Liver (tissue), 8 donors: ENCODE measurements at regions not wholly inside any gene's neighbourhood (a gene's known extent, or its start where the extent isn't known, plus 50 kb on each side); places are given as distances from the start of the nearest gene placed in this dataset.

Experiments
- DNase-seq: peaks from one replicate; pipeline ENCODE4 v3.0.0-alpha.2; 2017; ENCODE audit warnings: low spot score
- H3K27ac ChIP-seq, 2 donors: one replicate each; pipeline ENCODE4 v1.7.0; 2013; ENCODE audit warnings: inconsistent platforms in 2 of 2, low read length in 2 of 2, control low read depth in 1 of 2, low read depth in 1 of 2, mild to moderate bottlenecking in 1 of 2
- H3K27me3 ChIP-seq, 4 donors: one replicate each; pipeline versions ENCODE4 v1.6.1 to v1.7.0; 2013; ENCODE audit warnings: low read length in 3 of 4, inconsistent platforms in 1 of 4, mild to moderate bottlenecking in 1 of 4, moderate library complexity in 1 of 4; ENCODE audit not compliant: control insufficient read depth in 4 of 4, insufficient read depth in 4 of 4
- H3K36me3 ChIP-seq, 4 donors: one replicate each; pipeline versions ENCODE4 v1.6.1 to v1.7.0; 2013; ENCODE audit warnings: low read length in 3 of 4, mild to moderate bottlenecking in 3 of 4, low read depth in 1 of 4, moderate library complexity in 1 of 4; ENCODE audit not compliant: control insufficient read depth in 4 of 4, insufficient read depth in 3 of 4
- H3K4me1 ChIP-seq, 4 donors: one replicate each; pipeline versions ENCODE4 v1.6.1 to v1.7.0; 2013; ENCODE audit warnings: low read length in 3 of 4, mild to moderate bottlenecking in 3 of 4, moderate library complexity in 1 of 4; ENCODE audit not compliant: control insufficient read depth in 4 of 4, insufficient read depth in 4 of 4
- H3K4me3 ChIP-seq, 3 donors: one replicate each; pipeline versions ENCODE4 v1.6.1 to v1.7.0; 2013; ENCODE audit warnings: low read length in 3 of 3, control low read depth in 1 of 3, low read depth in 1 of 3, mild to moderate bottlenecking in 1 of 3
- H3K9ac ChIP-seq, 2 donors: one replicate each; pipeline ENCODE4 v1.7.0; 2013; ENCODE audit warnings: low read length in 2 of 2, mild to moderate bottlenecking in 2 of 2, moderate library complexity in 2 of 2, control low read depth in 1 of 2, low read depth in 1 of 2
- H3K9me3 ChIP-seq, 4 donors: one replicate each; pipeline versions ENCODE4 v1.6.1 to v1.7.0; 2013; ENCODE audit warnings: low read length in 3 of 4; ENCODE audit not compliant: control insufficient read depth in 4 of 4
- EGR1 ChIP-seq, 2 donors: IDR thresholded peaks; 2 replicates each; pipeline ENCODE4 v1.6.1; 2016 to 2018; ENCODE audit warnings: antibody characterized with exemption in 2 of 2, low read depth in 2 of 2
- FOXA1 ChIP-seq: IDR thresholded peaks from 2 replicates; pipeline ENCODE4 v1.6.1; 2016; ENCODE audit warnings: antibody characterized with exemption
- FOXA2 ChIP-seq: IDR thresholded peaks from 2 replicates; pipeline ENCODE4 v1.6.1; 2016; ENCODE audit warnings: antibody characterized with exemption
- GABPA ChIP-seq, 2 donors: IDR thresholded peaks in 1 of 2; conservative IDR thresholded peaks in 1 of 2; 2 replicates each; pipeline ENCODE4 v1.6.1; 2016; ENCODE audit warnings: antibody characterized with exemption in 2 of 2, mild to moderate bottlenecking in 1 of 2, moderate library complexity in 1 of 2
- HNF4G ChIP-seq: IDR thresholded peaks from 2 replicates; pipeline ENCODE4 v1.6.1; 2016; ENCODE audit warnings: antibody characterized with exemption
- JUND ChIP-seq, 2 donors: IDR thresholded peaks; 2 replicates each; pipeline ENCODE4 v1.6.1; 2016; ENCODE audit warnings: antibody characterized with exemption in 2 of 2
- REST ChIP-seq: IDR thresholded peaks from 2 replicates; pipeline ENCODE4 v1.6.1; 2016; ENCODE audit warnings: antibody characterized with exemption, mild to moderate bottlenecking
- SP1 ChIP-seq: IDR thresholded peaks from 2 replicates; pipeline ENCODE4 v1.6.1; 2018; ENCODE audit warnings: antibody characterized with exemption, mild to moderate bottlenecking
- ZBTB33 ChIP-seq: IDR thresholded peaks from 2 replicates; pipeline ENCODE4 v1.6.1; 2016; ENCODE audit warnings: antibody characterized with exemption
- WGBS: extraction: QIAGEN DNeasy Blood & Tissue Kit; methylation state at CpG from one replicate; pipeline ENCODE4 v1.1.7; 2013; 5-methylcytosine and 5-hydroxymethylcytosine counted together
- TF ChIP-seq, protein P1 (sequence below): fragments of 150-350 bp; IDR thresholded peaks from 2 replicates; pipeline ENCODE4 v1.5.1; 2017; ENCODE audit warnings: improper control_type of control experiment, low read depth, low read length; ENCODE audit not compliant: missing input control
- donor health status: healthy.
- donor health status: healthy.
- donor health status: healthy.
- donor health status: healthy.
- donor health status: healthy.

- Histone ChIP-seq H3K9me3 (no peaks in the 10 kb centered on the region), H3K4me3 (no peak overlapping the region), H3K4me1 (no peaks in the 10 kb centered on the region), H3K36me3 (no peaks in the 10 kb centered on the region), H3K9ac (no peak overlapping the region), H3K27ac (no peak overlapping the region), H3K27me3 (no peaks in the 10 kb centered on the region)
- no peak for DNase-seq
- TF ChIP-seq EGR1 (IDR thresholded peaks at IDR 0.05; ENCODE audit: low read depth in 2 of 2) (no peak), ZBTB33 (no peak), JUND (IDR thresholded peaks at IDR 0.05) (no peak), GABPA (IDR thresholded peaks at IDR 0.05 in 1 of 2, conservative IDR thresholded peaks at IDR 0.05 in 1 of 2) (no peak), FOXA1 (no peak), REST (no peak), SP1 (no peak)
- TF ChIP-seq, protein P1, sequence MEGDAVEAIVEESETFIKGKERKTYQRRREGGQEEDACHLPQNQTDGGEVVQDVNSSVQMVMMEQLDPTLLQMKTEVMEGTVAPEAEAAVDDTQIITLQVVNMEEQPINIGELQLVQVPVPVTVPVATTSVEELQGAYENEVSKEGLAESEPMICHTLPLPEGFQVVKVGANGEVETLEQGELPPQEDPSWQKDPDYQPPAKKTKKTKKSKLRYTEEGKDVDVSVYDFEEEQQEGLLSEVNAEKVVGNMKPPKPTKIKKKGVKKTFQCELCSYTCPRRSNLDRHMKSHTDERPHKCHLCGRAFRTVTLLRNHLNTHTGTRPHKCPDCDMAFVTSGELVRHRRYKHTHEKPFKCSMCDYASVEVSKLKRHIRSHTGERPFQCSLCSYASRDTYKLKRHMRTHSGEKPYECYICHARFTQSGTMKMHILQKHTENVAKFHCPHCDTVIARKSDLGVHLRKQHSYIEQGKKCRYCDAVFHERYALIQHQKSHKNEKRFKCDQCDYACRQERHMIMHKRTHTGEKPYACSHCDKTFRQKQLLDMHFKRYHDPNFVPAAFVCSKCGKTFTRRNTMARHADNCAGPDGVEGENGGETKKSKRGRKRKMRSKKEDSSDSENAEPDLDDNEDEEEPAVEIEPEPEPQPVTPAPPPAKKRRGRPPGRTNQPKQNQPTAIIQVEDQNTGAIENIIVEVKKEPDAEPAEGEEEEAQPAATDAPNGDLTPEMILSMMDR = no peak
- 83% methylated on average over 7 of the region's 7 CpGs for WGBS
Measured at GRCh38 chr9:80231318-80232236, 659.8 kb downstream of the TLE4 start.

- H3K9ac ChIP-seq = no peak overlapping the region
- H3K36me3 ChIP-seq = no peaks in the 10 kb centered on the region
- no peaks in the 10 kb centered on the region for H3K9me3 ChIP-seq
- TF ChIP-seq FOXA2 (no peak), HNF4G (no peak)
- TF ChIP-seq, protein P1 = no peak
- H3K4me1 ChIP-seq = no peaks in the 10 kb centered on the region
- no peaks in the 10 kb centered on the region for H3K27me3 ChIP-seq
- WGBS = 93% methylated on average over 1 of the region's 1 CpG
- no peak for DNase-seq
- no peak overlapping the region for H3K27ac ChIP-seq
- no peak overlapping the region for H3K4me3 ChIP-seq
Measured at GRCh38 chr9:80223897-80224296, 652.1 kb downstream of the TLE4 start.
